Ascending aorta (tissue), 2 donors: ENCODE measurements at regions not wholly inside any gene's neighbourhood (a gene's known extent, or its start where the extent isn't known, plus 50 kb on each side); places are given as distances from the start of the nearest gene placed in this dataset.

ENCODE experiments used
- DNase-seq, 2 donors: peaks; one replicate each; pipeline ENCODE4 v3.0.0-alpha.2; 2019; ENCODE audit warnings: low spot score in 2 of 2
- H3K27ac ChIP-seq, 2 donors: fragments of 200-600 bp; sonication (generic); one replicate each; pipeline ENCODE4 v1.5.1; 2016 to 2017; ENCODE audit warnings: mild to moderate bottlenecking in 1 of 2
- H3K27me3 ChIP-seq: fragments of 200-600 bp; sonication (generic); one replicate; pipeline ENCODE4 v1.5.1; 2017
- H3K36me3 ChIP-seq, 2 donors: fragments of 200-600 bp; sonication (generic); one replicate each; pipeline ENCODE4 v1.5.1; 2016
- H3K4me1 ChIP-seq, 2 donors: fragments of 200-600 bp; sonication (generic); one replicate each; pipeline ENCODE4 v1.5.1; 2016 to 2017; ENCODE audit warnings: mild to moderate bottlenecking in 1 of 2
- H3K4me3 ChIP-seq, 2 donors: fragments of 200-600 bp; sonication (generic); one replicate each; pipeline ENCODE4 v1.5.1; 2016 to 2017; ENCODE audit warnings: mild to moderate bottlenecking in 1 of 2
- H3K9me3 ChIP-seq, 2 donors: fragments of 200-600 bp; sonication (generic); one replicate each; pipeline ENCODE4 v1.5.1; 2016
- intact Hi-C: fragments of 100-400 bp; cut with DNase I; formaldehyde crosslinking; loops from one replicate; pipeline ENCODE4 v1.15.1; 2023
- TF ChIP-seq, protein P1 (sequence below), 3 experiments: fragments of 200-600 bp in 2 of 3; fragments of 450-650 bp in 1 of 3; sonication (generic) in 2 of 3; IDR thresholded peaks; one replicate each; pipeline ENCODE4 v1.5.1; 2016 to 2019; ENCODE audit warnings: antibody characterized with exemption in 3 of 3, mild to moderate bottlenecking in 1 of 3, moderate library complexity in 1 of 3

DNA sequence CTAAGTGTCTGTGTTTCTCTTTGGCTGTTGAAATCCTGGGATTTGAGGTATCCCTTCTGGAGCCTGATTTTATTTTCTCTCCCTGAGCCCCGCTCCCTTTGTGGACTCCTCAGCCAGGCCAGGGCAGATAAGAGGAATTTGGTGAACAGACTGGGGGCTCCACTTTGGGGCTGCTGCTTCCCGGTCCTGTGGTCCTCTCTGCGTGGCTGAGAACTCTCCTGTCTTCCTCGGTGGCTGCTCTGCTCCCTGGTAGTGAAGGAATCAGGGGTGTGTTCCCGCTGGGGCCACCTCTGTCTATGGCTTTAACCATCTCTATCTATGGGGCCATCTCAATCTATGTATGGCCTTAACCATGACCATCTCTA is 71.7 kb upstream of the SH3PXD2B start:
- no peak overlapping the region for H3K27ac ChIP-seq
- no peak overlapping the region for H3K4me3 ChIP-seq
- H3K9me3 ChIP-seq = peaks cover 0 to 10% of the 10 kb centered on the region in 2 donors
- H3K27me3 ChIP-seq = no peaks in the 10 kb centered on the region
- H3K4me1 ChIP-seq = no peaks in the 10 kb centered on the region
- intact Hi-C loops = no loop called here
- H3K36me3 ChIP-seq = no peaks in the 10 kb centered on the region
- TF ChIP-seq, protein P1, sequence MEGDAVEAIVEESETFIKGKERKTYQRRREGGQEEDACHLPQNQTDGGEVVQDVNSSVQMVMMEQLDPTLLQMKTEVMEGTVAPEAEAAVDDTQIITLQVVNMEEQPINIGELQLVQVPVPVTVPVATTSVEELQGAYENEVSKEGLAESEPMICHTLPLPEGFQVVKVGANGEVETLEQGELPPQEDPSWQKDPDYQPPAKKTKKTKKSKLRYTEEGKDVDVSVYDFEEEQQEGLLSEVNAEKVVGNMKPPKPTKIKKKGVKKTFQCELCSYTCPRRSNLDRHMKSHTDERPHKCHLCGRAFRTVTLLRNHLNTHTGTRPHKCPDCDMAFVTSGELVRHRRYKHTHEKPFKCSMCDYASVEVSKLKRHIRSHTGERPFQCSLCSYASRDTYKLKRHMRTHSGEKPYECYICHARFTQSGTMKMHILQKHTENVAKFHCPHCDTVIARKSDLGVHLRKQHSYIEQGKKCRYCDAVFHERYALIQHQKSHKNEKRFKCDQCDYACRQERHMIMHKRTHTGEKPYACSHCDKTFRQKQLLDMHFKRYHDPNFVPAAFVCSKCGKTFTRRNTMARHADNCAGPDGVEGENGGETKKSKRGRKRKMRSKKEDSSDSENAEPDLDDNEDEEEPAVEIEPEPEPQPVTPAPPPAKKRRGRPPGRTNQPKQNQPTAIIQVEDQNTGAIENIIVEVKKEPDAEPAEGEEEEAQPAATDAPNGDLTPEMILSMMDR (IDR thresholded peaks at IDR 0.05) = no peak
- DNase-seq = no peak

DNA sequence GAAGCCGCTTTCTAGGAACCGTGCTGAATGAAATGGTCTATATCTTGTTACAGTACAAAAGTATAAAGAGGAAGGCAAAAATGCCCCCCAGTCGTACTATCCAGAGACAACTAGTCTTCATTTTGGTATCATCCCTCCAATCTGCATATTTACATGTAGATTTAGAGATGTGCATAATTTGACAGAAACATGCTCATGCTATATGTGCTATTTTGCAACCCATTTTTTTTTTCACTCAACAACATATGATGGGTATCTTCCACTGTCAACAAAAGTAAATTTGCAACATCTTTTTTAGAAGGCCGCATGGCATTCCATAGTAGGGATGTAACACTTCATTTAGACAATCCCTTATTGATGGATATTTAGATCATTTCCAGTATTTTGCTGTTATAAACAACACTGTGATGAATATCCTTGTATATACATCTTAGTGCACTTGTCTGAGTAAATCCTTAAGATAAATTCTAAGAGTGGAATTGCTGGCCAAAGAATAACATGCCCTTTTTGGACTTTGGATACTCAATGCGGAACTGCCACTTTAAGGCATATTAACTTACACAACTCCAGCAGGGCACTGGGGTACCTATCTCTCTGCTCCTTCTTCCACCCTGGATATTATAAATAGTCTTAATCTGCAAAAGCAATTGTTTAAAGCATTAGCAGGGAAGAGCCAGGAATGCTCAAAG is 71.1 kb upstream of the SH3PXD2B start:
- peaks cover 2 to 15% of the 10 kb centered on the region in 2 donors for H3K9me3 ChIP-seq
- TF ChIP-seq, protein P1 (IDR thresholded peaks at IDR 0.05) = no peak
- no peak for DNase-seq
- H3K4me1 ChIP-seq = no peaks in the 10 kb centered on the region
- no peak overlapping the region for H3K27ac ChIP-seq
- intact Hi-C loops = no loop called here
- no peaks in the 10 kb centered on the region for H3K27me3 ChIP-seq
- H3K4me3 ChIP-seq = no peak overlapping the region
- no peaks in the 10 kb centered on the region for H3K36me3 ChIP-seq

DNA sequence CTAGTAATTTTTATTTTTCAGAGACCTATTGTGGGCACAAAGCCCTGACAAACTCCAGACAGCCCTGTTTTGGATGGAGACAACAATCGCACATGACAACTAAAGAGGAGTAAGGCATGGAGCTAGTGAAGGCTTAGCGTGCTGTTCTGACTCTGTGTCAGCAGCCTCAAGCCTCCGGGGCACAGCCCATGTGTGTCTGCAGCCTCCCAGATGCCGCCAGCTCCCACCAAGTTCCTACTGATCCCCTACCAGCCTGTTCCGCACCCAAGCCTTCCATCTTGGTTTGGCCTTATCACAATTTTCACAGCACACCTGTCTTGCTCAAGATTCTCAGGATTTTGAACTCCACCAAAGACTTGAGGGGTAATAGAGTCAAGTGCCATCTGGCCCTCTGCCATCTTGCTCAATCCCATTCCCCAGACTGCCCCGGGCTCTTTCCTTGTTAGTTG is 70.3 kb upstream of the SH3PXD2B start:
- DNase-seq = no peak
- intact Hi-C loops = no loop called here
- Histone ChIP-seq H3K36me3 (no peaks in the 10 kb centered on the region), H3K4me1 (no peaks in the 10 kb centered on the region), H3K27ac (no peak overlapping the region), H3K9me3 (peaks cover 4 to 18% of the 10 kb centered on the region in 2 donors), H3K4me3 (no peak overlapping the region), H3K27me3 (no peaks in the 10 kb centered on the region)
- TF ChIP-seq, protein P1 (IDR thresholded peaks at IDR 0.05) = no peak

DNA sequence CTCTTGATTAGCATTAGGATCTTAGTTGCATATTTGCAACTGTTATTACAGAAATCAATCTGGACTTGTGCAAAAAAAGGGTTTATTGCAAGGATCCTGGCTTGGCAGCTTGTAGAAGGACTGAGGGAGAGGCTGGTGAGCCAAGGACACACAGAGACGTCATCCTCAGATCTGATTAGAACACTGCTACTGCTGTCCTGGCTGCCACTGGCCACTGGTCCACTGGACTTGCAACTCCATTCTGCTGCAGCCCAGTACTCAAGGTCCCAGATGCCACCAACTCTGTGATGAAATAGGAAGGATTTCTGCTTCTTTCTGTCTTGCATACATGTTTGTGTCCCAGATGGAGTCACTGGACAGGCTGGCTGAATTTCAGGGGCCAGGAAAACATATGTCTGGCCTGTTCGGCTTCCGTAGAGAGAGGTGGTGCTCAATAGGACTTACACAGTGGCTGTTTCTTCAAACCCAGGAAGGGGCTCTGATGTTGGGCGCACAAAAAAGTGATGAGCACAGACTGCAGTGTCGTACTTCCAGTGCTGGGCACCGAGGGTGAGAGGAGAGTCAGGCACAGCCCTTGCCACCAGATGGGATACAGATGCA is 68.9 kb upstream of the SH3PXD2B start:
- peaks cover 4 to 18% of the 10 kb centered on the region in 2 donors for H3K9me3 ChIP-seq
- no peaks in the 10 kb centered on the region for H3K36me3 ChIP-seq
- H3K27me3 ChIP-seq = no peaks in the 10 kb centered on the region
- TF ChIP-seq, protein P1 (IDR thresholded peaks at IDR 0.05) = no peak
- no peaks in the 10 kb centered on the region for H3K4me1 ChIP-seq
- no peak overlapping the region for H3K27ac ChIP-seq
- DNase-seq = peak in 1 of 2 donors; percentile 48
- intact Hi-C loops = no loop called here
- no peak overlapping the region for H3K4me3 ChIP-seq

DNA sequence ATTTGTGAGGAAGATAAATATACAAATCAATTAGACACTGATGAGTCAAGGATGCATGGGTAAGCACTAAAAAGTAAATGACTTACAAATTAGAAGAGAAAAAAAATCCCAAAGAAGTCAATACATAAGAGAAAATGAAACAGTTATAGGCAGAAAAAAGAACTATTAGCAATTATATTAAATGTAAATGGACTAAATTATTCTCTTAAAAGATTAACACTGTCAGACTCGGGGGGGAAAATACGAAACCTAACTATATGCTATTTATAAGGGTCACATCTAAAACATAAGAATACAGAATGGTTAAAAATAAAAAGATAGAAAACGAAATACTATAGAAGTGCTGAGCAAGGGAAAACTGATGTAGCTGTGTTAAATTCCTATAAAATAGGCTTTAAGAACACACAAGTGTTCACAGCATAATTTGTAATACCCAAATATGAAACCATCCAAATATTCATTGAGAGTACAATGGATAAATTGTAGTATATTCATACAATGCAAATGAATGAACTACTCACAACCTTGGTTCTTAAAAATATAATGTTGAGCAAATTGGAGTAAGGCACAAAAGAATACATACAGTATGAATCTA is 67.1 kb upstream of the SH3PXD2B start:
- intact Hi-C loops = no loop called here
- no peaks in the 10 kb centered on the region for H3K36me3 ChIP-seq
- H3K9me3 ChIP-seq = peaks cover 4 to 18% of the 10 kb centered on the region in 2 donors
- no peaks in the 10 kb centered on the region for H3K4me1 ChIP-seq
- H3K27me3 ChIP-seq = no peaks in the 10 kb centered on the region
- DNase-seq = no peak
- no peak overlapping the region for H3K4me3 ChIP-seq
- no peak overlapping the region for H3K27ac ChIP-seq
- TF ChIP-seq, protein P1 (IDR thresholded peaks at IDR 0.05) = no peak
